Body of pancreas (tissue), 4 donors: ENCODE measurements at regions not wholly inside any gene's neighbourhood (a gene's known extent, or its start where the extent isn't known, plus 50 kb on each side); places are given as distances from the start of the nearest gene placed in this dataset.

ENCODE experiments used
- ATAC-seq: fragments of 150-250 bp; one replicate; pipeline ENCODE4 v1.9.1; 2016
- DNase-seq, 4 donors: peaks; one replicate each; pipeline ENCODE4 v3.0.0-alpha.2; 2019
- H3K27ac ChIP-seq, 4 donors: fragments of 200-600 bp; sonication (generic); 1 replicate in 3 of 4; 2 replicates in 1 of 4; pipeline versions ENCODE4 v1.5.1 to v1.6.1; 2016 to 2019; ENCODE audit warnings: mild to moderate bottlenecking in 1 of 4, mixed read lengths in 1 of 4, moderate library complexity in 1 of 4
- H3K27me3 ChIP-seq, 2 donors: fragments of 200-600 bp; sonication (generic); one replicate each; pipeline ENCODE4 v1.6.0; 2016; ENCODE audit warnings: mild to moderate bottlenecking in 1 of 2
- H3K36me3 ChIP-seq, 2 donors: fragments of 200-600 bp; sonication (generic); replicated peaks in 1 of 2; 2 replicates each; pipeline ENCODE4 v1.5.1; 2016; ENCODE audit warnings: low read depth in 2 of 2; ENCODE audit not compliant: insufficient read depth in 1 of 2
- H3K4me1 ChIP-seq: fragments of 200-600 bp; sonication (generic); one replicate; pipeline ENCODE4 v1.6.0; 2016
- H3K4me3 ChIP-seq, 2 donors: fragments of 200-600 bp; sonication (generic); 1 replicate in 1 of 2; 2 replicates in 1 of 2; pipeline ENCODE4 v1.5.1; 2016 to 2019
- H3K9me3 ChIP-seq, 3 donors: fragments of 200-600 bp; sonication (generic); 1 replicate in 2 of 3; 2 replicates in 1 of 3; pipeline ENCODE4 v1.5.1; 2016
- POLR2A ChIP-seq, 3 donors: fragments of 450-650 bp; IDR thresholded peaks; one replicate each; pipeline ENCODE4 v1.6.1; 2016; ENCODE audit warnings: antibody characterized with exemption in 3 of 3, mild to moderate bottlenecking in 2 of 3
- WGBS, 2 donors: methylation state at CpG; one replicate each; pipeline ENCODE4 v1.1.5; 2017; 5-methylcytosine and 5-hydroxymethylcytosine counted together
- intact Hi-C: fragments of 100-400 bp; cut with DNase I; formaldehyde crosslinking; loops from one replicate; pipeline ENCODE4 v1.15.1; 2023
- TF ChIP-seq, protein P1 (sequence below), 7 experiments: fragments of 450-650 bp in 4 of 7; fragments of 200-600 bp in 3 of 7; sonication (generic) in 3 of 7; IDR thresholded peaks; one replicate each; pipeline ENCODE4 v1.5.1; 2016 to 2019; ENCODE audit warnings: antibody characterized with exemption in 7 of 7

DNA sequence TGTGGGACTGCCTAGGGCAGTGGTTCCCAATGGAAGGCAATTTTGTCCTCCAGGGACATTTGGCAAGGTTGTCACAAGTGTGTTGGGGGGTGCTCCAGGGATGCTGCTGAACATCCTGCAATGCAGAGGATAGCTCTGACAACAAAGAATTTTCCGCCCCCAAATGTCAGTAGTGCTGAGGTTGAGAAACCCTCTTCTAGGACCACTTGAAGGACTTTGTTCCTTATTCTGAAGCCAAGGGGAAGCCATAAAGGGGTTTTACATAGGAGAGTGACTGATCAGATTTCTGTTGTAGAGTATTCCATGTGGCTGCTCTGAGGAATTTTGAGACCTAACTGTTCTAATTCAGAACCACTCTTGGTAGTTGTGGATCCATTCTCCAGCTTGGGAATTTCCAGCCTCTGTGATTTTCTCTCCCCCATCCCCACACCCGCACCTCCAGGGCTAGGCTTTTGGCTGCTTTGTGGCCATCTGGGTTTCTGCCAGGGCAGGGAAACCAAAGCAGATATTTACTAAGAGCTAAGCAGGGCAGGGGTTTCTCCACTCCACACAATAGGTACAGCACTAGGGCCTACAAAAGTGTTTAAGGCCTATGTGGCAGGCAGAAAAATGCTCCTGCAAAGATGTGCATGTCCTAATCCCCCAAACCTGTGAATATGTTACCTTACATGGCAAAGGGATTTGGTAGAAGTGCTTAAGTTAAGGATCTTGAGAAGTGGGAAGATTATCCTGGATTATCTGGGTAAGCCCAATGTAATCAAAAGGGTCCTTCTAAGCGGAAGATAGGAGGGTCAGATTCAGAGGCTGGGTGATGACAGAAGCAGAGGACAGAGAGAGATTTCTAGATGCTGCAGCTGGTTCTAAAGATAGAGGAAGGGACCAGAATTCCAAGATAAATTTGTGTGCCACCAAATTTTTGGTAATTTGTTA is 135.4 kb downstream of the TMEM17 start:
- WGBS, 2 donors, result 83 to 90% methylated on average over 3 of the region's 3 CpGs
- Histone ChIP-seq H3K27ac (no peak overlapping the region), H3K9me3 (no peaks in the 10 kb centered on the region), H3K36me3 (no peaks in the 10 kb centered on the region), H3K4me1 (no peaks in the 10 kb centered on the region), H3K4me3 (no peak overlapping the region), H3K27me3 (no peaks in the 10 kb centered on the region)
- ATAC-seq, result no peak
- TF ChIP-seq, protein P1, sequence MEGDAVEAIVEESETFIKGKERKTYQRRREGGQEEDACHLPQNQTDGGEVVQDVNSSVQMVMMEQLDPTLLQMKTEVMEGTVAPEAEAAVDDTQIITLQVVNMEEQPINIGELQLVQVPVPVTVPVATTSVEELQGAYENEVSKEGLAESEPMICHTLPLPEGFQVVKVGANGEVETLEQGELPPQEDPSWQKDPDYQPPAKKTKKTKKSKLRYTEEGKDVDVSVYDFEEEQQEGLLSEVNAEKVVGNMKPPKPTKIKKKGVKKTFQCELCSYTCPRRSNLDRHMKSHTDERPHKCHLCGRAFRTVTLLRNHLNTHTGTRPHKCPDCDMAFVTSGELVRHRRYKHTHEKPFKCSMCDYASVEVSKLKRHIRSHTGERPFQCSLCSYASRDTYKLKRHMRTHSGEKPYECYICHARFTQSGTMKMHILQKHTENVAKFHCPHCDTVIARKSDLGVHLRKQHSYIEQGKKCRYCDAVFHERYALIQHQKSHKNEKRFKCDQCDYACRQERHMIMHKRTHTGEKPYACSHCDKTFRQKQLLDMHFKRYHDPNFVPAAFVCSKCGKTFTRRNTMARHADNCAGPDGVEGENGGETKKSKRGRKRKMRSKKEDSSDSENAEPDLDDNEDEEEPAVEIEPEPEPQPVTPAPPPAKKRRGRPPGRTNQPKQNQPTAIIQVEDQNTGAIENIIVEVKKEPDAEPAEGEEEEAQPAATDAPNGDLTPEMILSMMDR (IDR thresholded peaks at IDR 0.05), result no peak
- DNase-seq, result no peak
- intact Hi-C loops, result no loop called here

DNA sequence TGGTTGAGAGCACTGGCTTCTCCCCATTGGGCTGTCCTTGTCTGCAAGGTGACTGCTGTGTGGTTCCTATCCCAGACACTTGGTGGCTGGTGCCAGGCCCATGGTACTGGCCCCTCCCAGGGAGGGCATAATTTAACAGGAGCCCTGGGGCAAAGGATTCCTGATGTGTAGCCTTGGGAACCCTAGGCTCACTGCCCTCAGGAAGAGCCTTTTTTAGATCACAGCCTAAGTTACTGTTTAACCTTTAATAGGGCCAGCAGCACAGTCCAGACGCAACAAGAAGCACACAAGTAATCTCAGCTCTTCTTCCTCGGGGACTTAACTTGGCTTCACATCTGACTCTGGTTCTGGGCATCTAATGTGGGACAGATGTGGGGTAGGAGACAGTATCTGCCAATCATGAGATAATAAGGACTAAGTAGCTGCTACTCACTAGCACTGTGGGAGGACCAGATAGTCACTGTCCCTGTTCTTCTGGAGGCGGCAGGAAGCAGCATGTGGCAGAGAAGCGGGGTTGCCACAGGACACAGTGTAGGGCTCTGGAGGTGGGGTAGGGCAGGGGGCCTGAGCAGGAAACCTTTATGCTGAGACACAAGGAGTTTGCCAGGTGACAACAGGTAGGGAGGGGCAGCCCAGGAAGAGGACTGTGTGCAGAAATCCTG is 136.3 kb downstream of the TMEM17 start:
- no peaks in the 10 kb centered on the region for H3K36me3 ChIP-seq
- intact Hi-C loops, result no loop called here
- ATAC-seq, result no peak
- no peaks in the 10 kb centered on the region for H3K9me3 ChIP-seq
- no peak overlapping the region for H3K4me3 ChIP-seq
- 77 to 84% methylated on average over 4 of the region's 4 CpGs for WGBS, 2 donors
- H3K27ac ChIP-seq, result no peak overlapping the region
- no peak for DNase-seq
- TF ChIP-seq, protein P1 (IDR thresholded peaks at IDR 0.05), result no peak
- TF ChIP-seq POLR2A (IDR thresholded peaks at IDR 0.05), result no peak
- H3K4me1 ChIP-seq, result no peaks in the 10 kb centered on the region
- no peaks in the 10 kb centered on the region for H3K27me3 ChIP-seq

DNA sequence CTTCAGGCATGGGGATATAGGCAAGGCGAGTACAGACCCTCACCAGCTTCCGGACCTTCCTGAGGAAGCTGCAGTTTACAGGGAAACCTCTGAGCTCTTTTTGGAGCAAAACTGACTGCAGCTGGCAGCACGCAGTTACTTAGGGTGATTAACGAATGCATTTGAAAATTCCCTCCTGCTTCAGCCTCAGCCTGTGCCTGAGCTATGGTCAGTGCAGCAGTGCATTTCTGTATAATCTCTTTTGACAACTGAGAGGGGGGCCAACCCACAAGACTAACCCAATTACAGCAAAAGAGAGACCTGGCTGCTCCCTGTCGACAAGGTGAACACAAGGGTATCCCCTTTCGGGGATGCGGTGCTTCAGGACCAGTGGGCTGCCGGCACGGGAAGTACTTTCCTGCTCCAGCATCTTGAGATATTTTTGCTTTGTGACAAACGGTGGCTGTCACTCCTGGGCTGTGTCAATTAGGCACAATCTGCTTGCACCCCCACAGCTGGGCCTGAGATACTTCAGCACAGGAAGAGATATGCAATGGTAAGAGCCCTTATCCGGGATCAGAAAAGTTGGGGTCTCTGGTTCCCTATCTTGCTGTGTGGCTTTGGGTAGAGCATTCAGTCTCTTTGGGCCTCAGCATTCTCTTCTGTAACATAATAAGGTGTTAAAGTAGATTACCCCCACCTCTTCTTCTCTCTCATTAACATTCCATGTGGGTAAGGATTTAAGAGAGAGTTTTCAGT is 141.0 kb downstream of the TMEM17 start:
- no peak overlapping the region for H3K27ac ChIP-seq
- intact Hi-C loops, result no loop called here

DNA sequence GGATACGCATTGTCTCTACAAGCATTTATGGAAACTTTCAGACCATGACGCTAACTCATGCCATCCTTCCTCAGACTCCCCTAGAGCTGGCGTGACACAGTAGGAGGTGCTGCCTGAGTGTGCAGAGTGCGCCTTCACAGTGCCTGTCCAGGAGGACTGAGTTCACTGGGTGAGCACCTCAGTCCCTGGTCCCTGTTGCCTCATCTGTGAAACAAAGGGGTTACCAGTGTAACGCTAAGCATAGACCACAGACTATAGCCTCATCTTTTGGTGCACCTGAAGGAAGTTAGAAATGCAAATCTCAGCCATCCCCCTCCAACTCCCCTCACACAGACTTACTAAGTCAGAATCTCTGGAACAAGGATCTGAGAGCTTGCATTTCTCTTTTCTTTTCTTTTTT is 142.8 kb downstream of the TMEM17 start:
- H3K27me3 ChIP-seq, result no peaks in the 10 kb centered on the region
- H3K9me3 ChIP-seq, result no peaks in the 10 kb centered on the region
- DNase-seq (no peak), ATAC-seq (no peak)
- TF ChIP-seq POLR2A (IDR thresholded peaks at IDR 0.05), result no peak
- TF ChIP-seq, protein P1 (IDR thresholded peaks at IDR 0.05), result no peak
- intact Hi-C loops, result no loop called here
- no peak overlapping the region for H3K4me3 ChIP-seq
- WGBS, 2 donors, result 95 to 96% methylated on average over 3 to 5 of the region's 5 CpGs
- no peaks in the 10 kb centered on the region for H3K36me3 ChIP-seq
- no peak overlapping the region for H3K27ac ChIP-seq
- no peaks in the 10 kb centered on the region for H3K4me1 ChIP-seq

More for the DNA sequence above, 141.0 kb downstream of the TMEM17 start:
- DNase-seq (no peak), ATAC-seq (no peak)
- no peak overlapping the region for H3K4me3 ChIP-seq
- no peaks in the 10 kb centered on the region for H3K36me3 ChIP-seq
- TF ChIP-seq, protein P1 (IDR thresholded peaks at IDR 0.05), result no peak
- TF ChIP-seq POLR2A (IDR thresholded peaks at IDR 0.05), result no peak
- 70 to 95% methylated on average over 8 to 11 of the region's 11 CpGs for WGBS, 2 donors
- no peaks in the 10 kb centered on the region for H3K4me1 ChIP-seq
- H3K9me3 ChIP-seq, result no peaks in the 10 kb centered on the region
- no peaks in the 10 kb centered on the region for H3K27me3 ChIP-seq
